ENCODE measurements at regions not wholly inside any gene's neighbourhood (a gene's known extent, or its start where the extent isn't known, plus 50 kb on each side); places are given as distances from the start of the nearest gene placed in this dataset.

DNA sequence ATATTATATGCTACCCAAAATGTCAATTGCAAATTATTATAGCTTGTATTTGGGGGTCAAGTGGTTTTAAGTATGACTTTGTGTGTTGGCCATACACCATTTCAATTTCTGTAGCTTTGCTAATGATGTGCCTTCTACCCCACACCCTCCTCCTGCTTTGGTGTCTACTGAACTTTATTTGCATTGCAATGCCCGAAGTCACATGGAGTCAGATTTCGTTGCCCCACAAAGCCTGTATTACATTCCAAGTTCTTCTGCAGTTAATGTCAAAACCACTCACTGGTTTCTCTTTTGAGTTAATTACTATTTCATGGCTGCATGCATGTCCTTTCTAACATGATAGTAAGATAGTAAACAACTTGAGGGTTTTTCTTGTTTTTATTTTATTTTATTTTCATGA is 528.9 kb downstream of the RIT2 start:
- TF ChIP-seq, protein P1, sequence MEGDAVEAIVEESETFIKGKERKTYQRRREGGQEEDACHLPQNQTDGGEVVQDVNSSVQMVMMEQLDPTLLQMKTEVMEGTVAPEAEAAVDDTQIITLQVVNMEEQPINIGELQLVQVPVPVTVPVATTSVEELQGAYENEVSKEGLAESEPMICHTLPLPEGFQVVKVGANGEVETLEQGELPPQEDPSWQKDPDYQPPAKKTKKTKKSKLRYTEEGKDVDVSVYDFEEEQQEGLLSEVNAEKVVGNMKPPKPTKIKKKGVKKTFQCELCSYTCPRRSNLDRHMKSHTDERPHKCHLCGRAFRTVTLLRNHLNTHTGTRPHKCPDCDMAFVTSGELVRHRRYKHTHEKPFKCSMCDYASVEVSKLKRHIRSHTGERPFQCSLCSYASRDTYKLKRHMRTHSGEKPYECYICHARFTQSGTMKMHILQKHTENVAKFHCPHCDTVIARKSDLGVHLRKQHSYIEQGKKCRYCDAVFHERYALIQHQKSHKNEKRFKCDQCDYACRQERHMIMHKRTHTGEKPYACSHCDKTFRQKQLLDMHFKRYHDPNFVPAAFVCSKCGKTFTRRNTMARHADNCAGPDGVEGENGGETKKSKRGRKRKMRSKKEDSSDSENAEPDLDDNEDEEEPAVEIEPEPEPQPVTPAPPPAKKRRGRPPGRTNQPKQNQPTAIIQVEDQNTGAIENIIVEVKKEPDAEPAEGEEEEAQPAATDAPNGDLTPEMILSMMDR (IDR thresholded peaks at IDR 0.05), result no peak
- no peak for TF ChIP-seq POLR2AphosphoS5 (IDR thresholded peaks at IDR 0.05)
- no peak for TF ChIP-seq POLR2A (IDR thresholded peaks at IDR 0.05)
